ENCODE measurements at regions not wholly inside any gene's neighbourhood (a gene's known extent, or its start where the extent isn't known, plus 50 kb on each side); places are given as distances from the start of the nearest gene placed in this dataset.

DNA sequence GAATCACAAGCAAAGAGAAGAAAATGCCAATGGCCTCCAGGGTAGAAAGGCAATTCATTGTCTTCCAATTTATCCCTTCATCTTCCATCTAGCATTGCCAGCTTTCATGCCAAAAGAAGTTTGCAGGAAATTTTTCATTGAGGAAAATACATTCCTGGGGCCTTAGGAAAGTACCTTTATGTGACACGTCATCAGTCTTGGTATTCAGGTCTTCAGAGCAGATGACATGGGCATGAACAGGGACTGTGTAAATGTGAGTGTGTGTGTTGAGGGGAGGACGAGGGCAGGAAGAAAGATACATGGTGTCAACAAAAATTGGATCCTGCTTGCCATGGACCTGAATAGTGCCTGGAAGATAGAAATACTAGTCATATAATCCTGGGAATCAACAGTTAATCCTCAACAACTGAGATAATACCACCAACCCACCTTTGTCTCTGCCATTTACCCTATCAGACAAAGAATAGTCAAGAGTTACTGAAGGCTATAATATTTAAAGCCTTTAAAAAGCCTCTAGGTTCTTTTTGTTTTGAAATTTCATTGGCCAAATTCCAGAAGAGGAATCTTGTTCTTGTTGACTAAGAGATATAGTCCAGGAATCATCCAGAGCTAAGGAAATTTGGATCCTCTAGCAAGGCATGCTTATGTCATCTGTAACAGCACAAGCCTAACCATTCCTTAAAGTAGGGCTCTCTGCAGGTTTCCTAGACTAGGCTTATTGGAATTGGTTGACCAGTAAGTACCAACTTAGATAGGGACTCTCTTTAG lies 405.8 kb upstream of the SASH1 start:
- TF ChIP-seq, protein P1, sequence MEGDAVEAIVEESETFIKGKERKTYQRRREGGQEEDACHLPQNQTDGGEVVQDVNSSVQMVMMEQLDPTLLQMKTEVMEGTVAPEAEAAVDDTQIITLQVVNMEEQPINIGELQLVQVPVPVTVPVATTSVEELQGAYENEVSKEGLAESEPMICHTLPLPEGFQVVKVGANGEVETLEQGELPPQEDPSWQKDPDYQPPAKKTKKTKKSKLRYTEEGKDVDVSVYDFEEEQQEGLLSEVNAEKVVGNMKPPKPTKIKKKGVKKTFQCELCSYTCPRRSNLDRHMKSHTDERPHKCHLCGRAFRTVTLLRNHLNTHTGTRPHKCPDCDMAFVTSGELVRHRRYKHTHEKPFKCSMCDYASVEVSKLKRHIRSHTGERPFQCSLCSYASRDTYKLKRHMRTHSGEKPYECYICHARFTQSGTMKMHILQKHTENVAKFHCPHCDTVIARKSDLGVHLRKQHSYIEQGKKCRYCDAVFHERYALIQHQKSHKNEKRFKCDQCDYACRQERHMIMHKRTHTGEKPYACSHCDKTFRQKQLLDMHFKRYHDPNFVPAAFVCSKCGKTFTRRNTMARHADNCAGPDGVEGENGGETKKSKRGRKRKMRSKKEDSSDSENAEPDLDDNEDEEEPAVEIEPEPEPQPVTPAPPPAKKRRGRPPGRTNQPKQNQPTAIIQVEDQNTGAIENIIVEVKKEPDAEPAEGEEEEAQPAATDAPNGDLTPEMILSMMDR (conservative IDR thresholded peaks at IDR 0.05 in 1 of 2, IDR thresholded peaks at IDR 0.05 in 1 of 2; ENCODE audit: extremely low read depth in 1 of 2, insufficient read depth in 1 of 2, low read depth in 1 of 2, low read length in 2 of 2) = no peak
- no peak for TF ChIP-seq EZH2 (IDR thresholded peaks at IDR 0.05; ENCODE audit: borderline replicate concordance, low read length)

All from mammary epithelial cell (primary cell).